IPS-11a (cell line): ENCODE measurements at regions not wholly inside any gene's neighbourhood (a gene's known extent, or its start where the extent isn't known, plus 50 kb on each side); places are given as distances from the start of the nearest gene placed in this dataset.

Source experiments
- H3K4me3 ChIP-seq: one replicate; pipeline ENCODE4 v1.5.1; 2013; ENCODE audit warnings: low read depth, low read length, control low read depth

DNA sequence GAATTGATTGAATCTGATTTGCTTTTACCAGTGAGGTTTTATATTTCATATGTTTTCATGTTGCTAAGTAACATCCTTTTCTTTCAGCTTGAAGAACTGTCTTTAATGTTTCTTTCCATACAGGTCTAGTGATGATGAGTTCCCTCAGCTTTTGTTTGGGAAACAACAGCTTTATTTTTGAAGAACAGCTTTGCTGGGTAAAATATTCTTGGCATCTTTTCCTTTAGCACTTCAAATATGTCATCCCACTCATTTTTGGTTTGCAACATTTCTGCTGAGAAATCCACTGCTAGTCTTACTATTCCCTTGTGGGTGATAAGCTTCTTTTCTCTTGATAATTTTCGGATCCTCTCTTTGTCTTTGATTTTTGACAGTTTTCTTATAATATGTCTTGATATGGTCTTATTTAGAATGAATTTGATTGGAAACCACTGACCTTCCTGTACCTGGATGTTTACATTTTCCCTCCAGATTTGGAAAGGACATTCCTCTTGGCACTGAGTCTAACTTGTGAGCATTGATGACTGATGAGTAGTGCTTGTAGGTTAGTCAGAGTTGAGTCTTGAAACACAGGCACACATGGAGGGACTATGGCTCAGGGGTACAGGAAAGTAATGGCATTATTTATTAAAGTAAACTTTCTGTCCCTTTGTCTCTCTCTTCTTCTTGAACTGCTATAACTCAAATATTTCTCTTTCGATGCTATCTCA lies 220.3 kb downstream of the SPATA31D1 start:
- H3K4me3 ChIP-seq: no peak overlapping the region

DNA sequence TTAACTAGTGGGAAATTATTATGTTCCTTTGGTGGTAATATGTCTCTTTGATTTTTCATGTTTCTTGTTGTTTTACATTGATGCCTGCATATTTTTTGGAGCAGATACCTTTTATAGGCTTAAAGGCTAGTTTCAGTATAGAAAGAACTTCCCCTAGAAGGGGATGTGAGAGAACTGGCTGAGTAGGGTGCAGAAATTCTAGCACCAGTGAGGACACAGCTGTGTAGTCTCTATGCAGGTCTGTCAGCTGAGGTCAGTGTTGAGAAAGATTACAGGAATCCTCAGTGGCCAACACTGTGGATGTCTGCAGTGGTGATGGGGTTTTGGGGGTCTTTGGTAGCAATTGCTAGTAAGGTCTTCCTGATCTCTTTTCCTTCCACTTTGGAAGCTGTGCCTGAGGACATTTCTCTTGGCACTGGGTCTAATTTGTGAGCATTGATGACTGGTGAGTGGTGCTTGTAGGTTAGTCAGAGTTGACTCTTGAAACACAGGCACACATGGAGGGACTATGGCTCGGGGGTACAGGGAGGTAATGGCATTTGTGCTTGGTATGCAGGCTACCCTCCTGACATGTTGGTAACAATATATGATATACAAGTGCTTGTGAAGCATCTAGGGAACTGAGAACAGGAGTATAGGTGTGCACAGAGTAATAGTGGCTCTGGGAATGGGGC lies 221.4 kb downstream of the SPATA31D1 start:
- H3K4me3 ChIP-seq: no peak overlapping the region

DNA sequence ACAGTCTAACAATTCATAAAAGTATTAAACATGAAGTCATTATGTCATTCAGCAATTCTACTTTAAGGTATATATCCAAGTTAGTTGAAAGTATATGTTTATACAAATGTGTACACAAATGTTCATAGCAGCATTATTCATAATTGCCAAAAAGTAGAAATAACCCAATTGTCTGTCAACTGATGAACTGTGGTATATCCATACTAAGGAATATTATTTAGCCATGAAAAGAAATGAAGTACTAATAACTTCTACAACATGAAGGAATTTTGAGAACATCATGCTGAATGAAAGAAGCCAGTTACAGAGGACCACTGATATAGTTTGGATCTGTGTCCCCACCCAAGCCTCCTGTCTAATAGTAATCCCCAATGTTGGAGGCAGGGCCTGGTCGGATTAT lies 224.3 kb downstream of the SPATA31D1 start:
- H3K4me3 ChIP-seq: no peak overlapping the region

DNA sequence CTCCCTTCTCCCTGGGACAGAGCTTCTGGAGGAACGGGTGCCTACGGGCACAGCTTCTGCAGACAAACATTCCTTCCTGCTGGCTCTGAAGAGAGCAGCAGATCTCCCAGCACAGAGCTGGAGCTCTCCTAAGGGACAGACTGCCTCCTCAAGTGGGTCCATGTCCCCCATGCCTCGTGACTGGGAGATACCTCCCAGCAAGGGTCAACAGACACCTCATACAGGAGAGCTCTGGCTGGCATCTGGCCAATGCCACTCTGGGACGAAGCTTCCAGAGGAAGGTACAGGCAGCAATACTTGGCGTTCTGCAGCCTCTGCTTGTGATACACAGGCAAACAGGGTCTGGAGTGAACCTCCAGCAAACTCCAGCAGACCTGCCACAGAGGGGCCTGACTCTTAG lies 227.9 kb downstream of the SPATA31D1 start:
- no peak overlapping the region for H3K4me3 ChIP-seq

DNA sequence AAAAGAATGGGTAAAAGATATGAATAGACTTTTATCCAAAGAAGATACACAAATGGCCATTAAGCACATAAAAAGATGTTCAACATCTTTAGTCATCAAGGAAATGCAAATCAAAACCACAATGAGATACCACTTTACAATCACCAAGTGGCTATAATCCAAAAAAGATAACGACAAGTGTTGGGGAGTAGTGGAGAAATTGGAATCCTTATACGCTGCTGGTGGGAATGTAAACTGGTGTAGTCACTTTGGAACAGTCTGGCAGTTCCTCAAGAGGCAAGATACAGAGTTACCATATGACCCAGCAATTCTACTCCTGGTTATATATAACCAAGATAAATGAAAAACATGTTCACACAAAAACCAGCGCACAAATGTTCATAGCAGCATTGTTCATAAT lies 234.9 kb downstream of the SPATA31D1 start:
- H3K4me3 ChIP-seq: no peak overlapping the region

DNA sequence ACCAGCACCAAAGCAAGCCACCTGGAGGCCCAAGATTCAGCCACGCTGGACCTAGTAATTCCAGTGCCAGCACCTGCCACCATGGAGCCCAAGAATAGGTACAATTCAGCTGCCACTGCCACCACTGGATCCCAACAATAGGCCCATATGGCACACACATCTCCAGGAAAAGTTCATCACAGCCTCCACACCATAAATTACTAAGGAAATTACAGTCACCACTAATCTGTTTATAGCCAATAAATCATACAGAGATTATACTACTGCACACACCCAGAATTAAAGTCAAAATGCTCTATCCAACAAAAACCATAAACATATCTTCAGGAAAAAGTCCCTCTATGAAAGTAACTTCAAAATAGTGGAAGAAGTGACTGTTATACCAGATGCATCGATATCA lies 242.8 kb downstream of the SPATA31D1 start:
- no peak overlapping the region for H3K4me3 ChIP-seq

DNA sequence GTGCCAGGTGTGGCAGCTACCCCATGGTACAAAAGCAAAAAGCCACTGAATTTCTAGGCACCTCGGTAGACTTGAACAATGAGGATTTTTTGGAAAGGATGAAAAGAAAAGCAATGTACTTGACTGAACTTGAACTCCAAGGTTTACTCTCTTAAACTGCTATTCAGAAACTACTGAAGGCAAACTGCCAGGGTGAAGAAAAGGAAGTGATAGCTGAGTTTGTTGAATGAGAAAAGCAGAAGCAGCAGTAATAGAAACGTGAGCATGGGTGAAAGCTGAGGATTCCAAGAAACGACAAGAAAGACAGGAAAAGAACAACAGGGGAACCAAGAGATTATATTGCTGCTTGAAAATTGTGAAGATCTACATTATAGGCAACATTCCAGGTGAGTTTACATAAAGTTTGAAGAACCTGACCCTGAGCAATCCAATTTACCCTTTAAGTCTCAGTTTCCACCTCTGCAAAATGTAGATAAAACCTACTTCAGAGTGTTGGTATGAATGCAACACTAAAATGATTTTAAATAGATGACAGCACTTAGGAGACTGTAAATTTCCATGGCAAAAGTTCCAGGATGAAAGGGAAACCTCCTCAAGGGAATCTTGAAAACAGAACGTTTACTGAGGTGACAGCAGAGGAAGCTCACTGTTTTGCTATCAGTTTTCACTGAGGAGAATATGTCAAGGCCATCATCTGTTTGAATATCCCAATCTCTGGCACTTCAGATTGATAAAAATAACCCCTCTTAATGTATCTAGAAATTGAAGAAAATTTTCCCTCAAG lies 245.8 kb downstream of the SPATA31D1 start:
- H3K4me3 ChIP-seq: no peak overlapping the region

DNA sequence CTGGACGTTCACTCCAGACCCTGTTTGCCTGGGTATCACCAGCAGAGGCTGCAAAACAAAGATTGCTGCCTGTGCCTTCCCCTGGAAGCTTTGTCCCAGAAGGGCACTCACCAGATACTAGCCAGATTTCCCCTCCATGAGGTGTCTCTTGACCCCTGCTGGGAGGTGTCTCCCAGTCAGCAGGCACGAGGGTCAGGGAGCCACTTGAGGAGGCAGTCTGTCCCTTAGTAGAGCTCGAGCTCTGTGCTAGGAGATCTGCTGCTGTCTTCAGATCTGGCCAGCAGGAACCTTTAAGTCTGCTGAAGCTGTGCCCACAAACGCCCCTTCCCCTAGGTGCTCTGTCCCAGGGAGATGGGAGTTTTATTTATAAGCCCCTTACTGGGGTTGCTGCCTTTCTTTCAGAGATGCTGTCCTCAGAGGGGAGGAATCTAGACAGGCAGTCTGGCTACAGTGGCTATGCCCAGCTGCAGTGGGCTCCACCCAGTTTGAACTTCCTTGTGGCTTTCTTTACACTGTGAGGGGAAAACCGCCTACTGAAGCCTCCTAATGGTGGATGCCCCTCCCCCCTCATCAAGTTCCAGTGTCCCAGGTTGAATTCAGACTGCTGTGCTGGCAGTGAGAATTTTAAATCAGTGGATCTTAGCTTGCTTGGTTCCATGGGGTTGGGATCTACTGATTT lies 253.9 kb downstream of the SPATA31D1 start:
- no peak overlapping the region for H3K4me3 ChIP-seq

DNA sequence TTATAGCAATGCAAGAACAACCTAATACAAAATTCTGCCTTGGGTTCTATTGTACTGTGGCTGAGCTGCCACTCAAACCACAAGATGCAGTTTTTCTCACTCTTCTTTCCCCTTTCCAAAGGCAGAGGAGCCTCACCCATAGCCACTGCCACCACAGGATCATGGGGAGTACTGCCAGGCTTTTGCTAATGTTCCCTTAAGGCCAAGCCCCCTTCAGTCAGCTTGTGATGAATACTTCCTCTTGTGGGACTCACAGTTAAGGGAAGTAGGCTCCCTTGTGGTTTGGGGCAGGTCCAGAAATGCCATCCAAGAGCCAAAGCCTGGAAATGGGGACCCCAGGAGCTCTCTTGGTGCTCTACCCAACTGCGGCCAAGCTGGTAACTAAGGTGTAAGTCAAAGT lies 258.7 kb downstream of the SPATA31D1 start:
- H3K4me3 ChIP-seq: no peak overlapping the region

DNA sequence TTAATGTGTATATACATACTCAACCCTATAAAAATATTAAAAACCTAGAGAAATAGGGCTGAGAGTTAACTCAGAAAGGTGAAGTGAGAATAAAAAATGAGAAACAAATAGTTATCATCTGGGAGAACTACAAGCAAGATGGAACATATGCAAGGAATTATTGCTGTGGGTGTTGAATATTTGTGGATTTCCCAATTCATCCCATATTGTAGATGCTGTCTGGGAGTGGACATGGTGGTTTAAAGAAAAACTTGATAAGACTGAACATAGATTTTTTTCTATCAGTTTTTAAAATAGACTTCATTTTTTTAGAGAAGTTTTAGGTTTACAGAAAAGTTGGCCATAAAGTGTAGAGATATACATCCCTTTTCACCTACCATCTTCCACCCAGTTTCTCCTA lies 263.5 kb downstream of the SPATA31D1 start:
- H3K4me3 ChIP-seq: no peak overlapping the region

DNA sequence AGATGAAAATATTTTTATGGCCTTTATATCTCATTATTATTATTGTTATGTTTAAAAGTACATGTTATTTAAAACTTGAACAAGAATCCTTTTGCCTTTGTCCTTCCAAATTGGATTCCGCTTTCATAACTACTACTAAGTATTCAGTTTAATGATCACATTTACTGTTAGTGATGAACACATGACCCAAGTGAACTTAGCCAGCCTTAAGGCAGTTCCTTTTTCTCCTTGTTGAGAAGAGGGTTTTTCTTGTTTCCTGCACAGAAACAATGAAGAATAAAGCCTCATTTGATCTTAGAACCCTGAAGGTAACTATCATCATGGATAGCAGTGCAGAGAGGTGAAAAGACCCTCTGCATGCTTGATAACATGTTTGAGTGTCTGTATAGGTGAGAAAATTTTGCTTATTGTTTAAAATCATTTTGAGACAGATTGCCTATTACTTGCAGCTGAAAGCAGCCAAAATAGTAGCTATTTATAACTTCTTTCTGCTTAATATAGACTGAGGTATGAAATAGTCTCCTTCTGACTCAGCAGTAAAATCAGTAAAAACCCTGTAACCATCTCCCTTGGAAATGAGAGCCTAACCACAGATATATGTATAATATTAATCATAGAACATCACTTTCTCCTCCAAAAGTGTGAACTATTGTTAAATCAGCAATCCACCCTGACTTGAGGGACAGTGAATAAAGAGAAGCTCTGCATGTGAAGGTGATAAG lies 266.2 kb downstream of the SPATA31D1 start:
- H3K4me3 ChIP-seq: no peak overlapping the region

DNA sequence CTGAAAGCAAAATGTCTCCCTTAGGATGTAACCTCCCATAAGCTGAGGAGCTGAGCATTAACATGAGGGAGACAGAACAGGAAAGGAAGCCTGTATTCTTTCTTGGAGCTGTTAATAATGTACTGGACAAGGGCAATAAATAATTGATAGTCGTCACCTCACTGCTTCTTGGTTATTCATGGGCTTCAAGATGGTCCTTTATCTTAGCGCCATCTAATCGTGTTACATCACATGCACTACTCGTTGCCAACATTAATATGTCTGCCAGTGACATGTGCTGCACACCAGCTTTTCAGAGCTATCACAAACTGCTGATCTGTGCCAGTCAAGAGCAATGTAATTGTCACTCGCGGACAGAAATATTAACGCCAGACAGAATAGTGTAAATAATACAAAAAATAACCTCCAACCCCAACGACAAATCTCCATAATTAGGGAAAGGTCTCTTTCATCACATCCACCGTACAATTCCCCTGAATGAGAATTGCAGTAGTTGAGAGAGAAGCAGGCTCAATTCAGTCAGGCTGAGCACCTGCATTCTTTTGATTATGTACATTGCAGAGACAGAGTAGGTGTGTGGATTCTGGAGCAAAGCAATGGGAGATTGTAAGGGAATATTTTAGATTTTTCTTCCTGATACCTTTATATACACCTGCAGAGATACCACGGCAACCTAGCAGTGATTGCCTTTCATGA lies 267.1 kb downstream of the SPATA31D1 start:
- H3K4me3 ChIP-seq: no peak overlapping the region

DNA sequence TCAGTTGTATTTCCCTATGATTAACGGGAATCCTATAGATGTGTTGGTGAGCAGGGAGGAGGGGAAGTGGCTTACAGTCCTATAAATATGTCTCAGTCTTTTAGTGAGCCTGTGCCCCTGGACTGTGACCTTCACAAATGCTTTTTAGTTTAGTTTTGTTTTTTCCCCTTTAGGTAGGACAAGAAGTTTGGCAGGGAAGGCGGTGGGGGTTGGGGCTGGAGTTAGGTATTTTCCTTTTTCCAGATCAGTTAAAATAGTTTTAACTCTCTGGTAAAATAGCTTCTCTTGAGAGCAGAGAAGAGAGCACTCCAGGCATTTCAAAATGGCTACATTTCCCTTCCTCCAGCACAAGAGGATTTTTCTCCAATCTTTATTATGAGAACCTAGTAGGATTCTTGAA lies 272.1 kb downstream of the SPATA31D1 start:
- H3K4me3 ChIP-seq: no peak overlapping the region

DNA sequence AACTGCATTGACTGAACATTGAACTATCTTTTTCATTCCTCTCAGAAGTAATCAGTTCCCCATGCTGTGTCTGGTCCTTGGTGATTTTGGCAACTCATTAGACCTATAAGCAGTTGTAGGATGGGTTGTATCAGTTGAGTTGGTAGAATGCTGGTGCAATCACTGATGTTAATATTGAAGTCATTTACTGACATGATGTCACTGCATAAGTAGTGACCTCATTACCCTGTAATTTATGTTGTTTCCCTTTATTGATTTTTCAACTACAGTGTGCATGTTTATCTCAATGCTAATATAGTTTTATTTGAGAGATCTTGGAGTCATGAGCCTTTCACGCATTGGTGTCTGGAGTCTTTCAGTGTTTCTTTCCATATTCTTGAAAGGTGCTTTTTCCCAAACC lies 275.0 kb downstream of the SPATA31D1 start:
- no peak overlapping the region for H3K4me3 ChIP-seq

DNA sequence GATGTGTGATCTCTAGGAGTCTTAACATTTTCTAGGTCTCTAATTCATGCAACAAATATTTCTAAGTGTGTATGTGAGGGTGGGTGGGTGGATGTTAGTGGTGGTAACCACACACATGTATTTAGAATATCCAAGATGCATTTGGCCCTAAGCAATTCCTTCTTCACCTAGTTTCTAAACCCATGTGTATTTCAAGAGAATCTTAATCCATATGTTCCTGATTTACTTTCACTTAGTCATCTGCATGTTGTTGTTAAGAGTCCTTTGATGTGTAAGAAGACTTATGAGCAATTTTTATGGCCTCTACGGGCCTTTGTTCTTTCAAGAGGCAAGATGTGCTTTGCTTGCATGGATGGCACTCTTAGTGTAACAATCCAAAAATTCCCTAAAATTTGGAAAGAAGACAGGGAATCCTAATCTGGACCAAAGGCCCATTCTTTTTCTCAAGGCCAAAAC lies 282.6 kb downstream of the SPATA31D1 start:
- no peak overlapping the region for H3K4me3 ChIP-seq

DNA sequence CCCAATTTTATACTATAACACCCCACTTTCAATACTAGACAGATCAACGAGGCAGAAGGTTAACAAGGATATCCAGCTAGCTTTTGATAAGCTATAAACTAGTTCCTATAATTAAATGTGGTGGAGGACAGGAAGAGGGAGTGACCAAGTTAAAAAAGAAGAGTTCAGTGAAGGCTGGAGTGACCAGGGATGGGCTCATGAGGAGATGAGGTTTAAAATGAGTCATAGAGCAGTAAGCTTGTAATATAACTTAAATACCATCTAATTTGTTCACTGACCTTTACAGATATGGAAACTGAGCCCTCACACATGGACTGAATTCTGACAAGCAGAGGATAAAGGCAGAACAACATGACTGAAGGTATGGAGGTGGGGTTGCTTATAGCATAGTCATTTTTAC lies 284.5 kb downstream of the SPATA31D1 start:
- H3K4me3 ChIP-seq: no peak overlapping the region

DNA sequence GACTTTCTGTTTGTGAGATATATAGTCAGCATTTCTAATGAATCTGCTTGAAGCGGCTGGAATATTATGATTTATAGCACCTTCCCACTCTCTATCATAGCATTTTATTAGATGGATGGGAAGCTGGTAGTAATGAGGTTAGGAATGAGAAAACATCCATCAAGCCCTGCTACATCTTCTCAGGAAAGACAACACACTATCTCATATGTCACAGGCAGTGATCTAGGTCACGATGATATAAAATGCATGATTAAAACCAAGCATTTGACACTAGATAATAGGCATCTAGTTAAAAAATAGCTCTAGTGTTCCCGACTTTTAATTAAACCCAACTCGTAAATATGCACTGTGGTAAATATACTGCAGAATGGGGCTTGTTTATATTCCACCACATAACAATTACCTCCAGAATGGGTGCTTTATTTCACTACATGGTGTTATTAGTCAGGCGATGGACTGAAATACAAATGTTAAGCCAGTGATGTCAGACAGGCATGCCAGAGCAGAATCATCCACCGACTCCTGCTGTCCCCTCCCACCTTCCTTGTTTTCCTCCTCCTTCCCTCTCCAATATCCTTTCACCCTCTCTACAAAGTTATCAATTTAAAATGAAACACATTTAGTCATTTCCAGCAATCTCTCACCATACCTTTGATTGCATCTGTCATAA lies 286.8 kb downstream of the SPATA31D1 start:
- no peak overlapping the region for H3K4me3 ChIP-seq

DNA sequence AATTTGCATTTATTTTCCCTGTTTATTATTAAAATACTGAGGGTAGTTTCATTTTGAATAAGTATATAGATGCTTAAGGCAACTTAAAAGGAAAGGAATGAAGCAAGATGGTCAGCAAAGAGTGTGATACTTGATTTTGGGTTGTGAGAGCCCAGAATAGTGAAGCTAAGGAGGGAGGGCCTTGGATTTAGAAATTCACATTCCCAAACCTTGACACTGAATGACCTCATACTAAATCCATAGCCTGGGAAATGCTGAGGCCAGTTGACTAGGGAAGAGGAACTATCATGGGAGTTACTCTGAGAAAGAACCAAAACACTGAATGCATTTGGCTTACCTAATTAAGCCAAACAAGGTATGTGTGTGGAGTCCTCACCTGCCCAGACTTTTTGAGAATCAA lies 292.5 kb downstream of the SPATA31D1 start:
- no peak overlapping the region for H3K4me3 ChIP-seq

DNA sequence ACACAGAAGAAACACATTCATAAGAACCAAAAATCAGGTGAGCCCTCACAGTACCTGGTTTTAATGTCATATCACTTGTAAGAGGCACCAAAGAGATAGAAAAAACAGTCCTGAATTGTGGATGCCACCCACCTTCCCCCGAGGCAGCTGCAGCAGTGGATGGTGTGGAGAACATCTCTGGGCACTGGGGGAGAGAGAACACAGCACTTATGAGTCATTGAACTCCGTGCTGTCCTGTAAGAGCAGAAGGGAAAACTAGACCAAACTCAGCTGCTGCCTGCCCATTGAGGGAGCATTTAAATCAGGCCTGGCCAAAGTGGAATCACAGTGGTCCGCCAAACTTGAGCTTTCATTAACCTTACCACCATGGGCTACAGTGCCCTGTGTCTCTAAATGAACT lies 296.2 kb downstream of the SPATA31D1 start:
- H3K4me3 ChIP-seq: no peak overlapping the region

DNA sequence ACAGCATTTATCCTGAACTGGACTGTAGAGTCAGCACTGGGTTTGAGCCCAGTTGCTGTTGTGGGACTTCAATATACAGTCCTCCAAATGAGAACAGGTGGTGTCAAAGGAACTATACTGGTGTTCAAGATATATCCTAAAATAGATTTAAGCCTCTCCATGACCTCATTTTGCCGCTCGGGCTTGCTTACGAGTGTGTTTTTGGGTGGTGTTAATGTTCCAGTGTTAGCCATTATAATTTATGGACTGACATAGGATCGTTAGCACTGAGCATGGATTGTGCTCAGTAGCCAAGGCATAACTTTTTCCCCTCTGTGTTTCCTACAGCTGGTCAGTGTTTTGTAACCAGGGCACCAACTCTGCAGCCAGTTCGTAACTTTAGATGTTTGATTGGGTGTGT lies 306.6 kb downstream of the SPATA31D1 start:
- H3K4me3 ChIP-seq: no peak overlapping the region
